Calu3 (cell line): ENCODE measurements at regions not wholly inside any gene's neighbourhood (a gene's known extent, or its start where the extent isn't known, plus 50 kb on each side); places are given as distances from the start of the nearest gene placed in this dataset.

Source experiments
- BruUV-seq: library from RNA; stranded (reverse); fragments of 400-500 nt; replicated peaks from 2 replicates; lab custom pipeline; 2021; lab: Mats Ljungman, UMichigan
- CTCF ChIA-PET: fragments of 300-600 bp; sonication (Branson Sonifier 250); formaldehyde crosslinking; loops from one replicate; lab custom pipeline; 2022; ENCODE audit warnings: antibody characterized with exemption; lab: Charles Lee
- DNase-seq: peaks from one replicate; pipeline ENCODE4 v3.0.0; 2022
- H3K27ac Mint-ChIP-seq: one replicate; pipeline ENCODE4 v1.8.0; 2022; ENCODE audit warnings: mixed read lengths; ENCODE audit not compliant: unreplicated experiment
- H3K27me3 Mint-ChIP-seq: one replicate; pipeline ENCODE4 v1.8.0; 2022; ENCODE audit warnings: mixed read lengths; ENCODE audit not compliant: unreplicated experiment
- H3K36me3 Mint-ChIP-seq: one replicate; pipeline ENCODE4 v1.8.0; 2022; ENCODE audit warnings: mild to moderate bottlenecking, moderate library complexity, mixed read lengths; ENCODE audit not compliant: insufficient read depth, unreplicated experiment
- H3K4me1 Mint-ChIP-seq: one replicate; pipeline ENCODE4 v1.8.0; 2022; ENCODE audit warnings: mild to moderate bottlenecking, low read depth, mixed read lengths; ENCODE audit not compliant: unreplicated experiment
- H3K4me3 Mint-ChIP-seq: one replicate; pipeline ENCODE4 v1.8.0; 2022; ENCODE audit warnings: mild to moderate bottlenecking, low read depth, moderate library complexity, mixed read lengths; ENCODE audit not compliant: unreplicated experiment
- H3K9me3 Mint-ChIP-seq: one replicate; pipeline ENCODE4 v1.8.0; 2022; ENCODE audit warnings: low read depth, mixed read lengths; ENCODE audit not compliant: unreplicated experiment
- CTCF ChIP-seq: fragments of 200-600 bp; IDR thresholded peaks from one replicate; pipeline ENCODE4 v1.8.0; 2022; ENCODE audit warnings: antibody characterized with exemption; ENCODE audit not compliant: unreplicated experiment
- intact Hi-C: fragments of 100-400 bp; cut with micrococcal nuclease; formaldehyde crosslinking; loops from one replicate; pipeline ENCODE4 v1.10.0; 2022; ENCODE audit not compliant: unreplicated experiment

GRCh38 chr21:19981938-19982337 lies 1016.3 kb upstream of the NCAM2 start:
- BruUV-seq, result no TSS peak
- Mint-ChIP-seq H3K27ac (no peak overlapping the region), H3K9me3 (peaks cover 3% of the 10 kb centered on the region), H3K36me3 (no peaks in the 10 kb centered on the region), H3K4me3 (no peak overlapping the region), H3K4me1 (no peaks in the 10 kb centered on the region), H3K27me3 (no peaks in the 10 kb centered on the region)
- intact Hi-C loops, result no loop called here
- CTCF ChIA-PET, result no interaction called here
- TF ChIP-seq CTCF, result no peak
- DNase-seq, result no peak

GRCh38 chr21:19986396-19986795 lies 1011.8 kb upstream of the NCAM2 start:
- CTCF ChIA-PET, result no interaction called here
- no peak for DNase-seq
- intact Hi-C loops, result no loop called here
- H3K27ac Mint-ChIP-seq, result no peak overlapping the region
- no peak for TF ChIP-seq CTCF
- H3K4me1 Mint-ChIP-seq, result no peaks in the 10 kb centered on the region
- no peak overlapping the region for H3K4me3 Mint-ChIP-seq
- H3K36me3 Mint-ChIP-seq, result no peaks in the 10 kb centered on the region
- BruUV-seq, result no TSS peak
- H3K9me3 Mint-ChIP-seq, result peaks cover 3% of the 10 kb centered on the region
- H3K27me3 Mint-ChIP-seq, result no peaks in the 10 kb centered on the region

GRCh38 chr21:19987671-19988070 lies 1010.5 kb upstream of the NCAM2 start:
- CTCF ChIA-PET, result no interaction called here
- intact Hi-C loops, result no loop called here
- H3K9me3 Mint-ChIP-seq, result peaks cover 8% of the 10 kb centered on the region
- no peak overlapping the region for H3K4me3 Mint-ChIP-seq
- TF ChIP-seq CTCF, result no peak
- H3K27ac Mint-ChIP-seq, result no peak overlapping the region
- H3K36me3 Mint-ChIP-seq, result no peaks in the 10 kb centered on the region
- BruUV-seq, result no TSS peak
- no peaks in the 10 kb centered on the region for H3K27me3 Mint-ChIP-seq
- no peaks in the 10 kb centered on the region for H3K4me1 Mint-ChIP-seq
- DNase-seq, result no peak

GRCh38 chr21:19992540-19992939 lies 1005.7 kb upstream of the NCAM2 start:
- H3K4me3 Mint-ChIP-seq, result no peak overlapping the region
- CTCF ChIA-PET, result no interaction called here
- H3K4me1 Mint-ChIP-seq, result no peaks in the 10 kb centered on the region
- no peak for DNase-seq
- no peaks in the 10 kb centered on the region for H3K27me3 Mint-ChIP-seq
- H3K36me3 Mint-ChIP-seq, result no peaks in the 10 kb centered on the region
- intact Hi-C loops, result no loop called here
- no peak overlapping the region for H3K27ac Mint-ChIP-seq
- H3K9me3 Mint-ChIP-seq, result peaks cover 8% of the 10 kb centered on the region
- no peak for TF ChIP-seq CTCF
- no TSS peak for BruUV-seq
